K562 (cell line): ENCODE measurements at regions not wholly inside any gene's neighbourhood (a gene's known extent, or its start where the extent isn't known, plus 50 kb on each side); places are given as distances from the start of the nearest gene placed in this dataset.

Experiments
- ATAC-seq: fragments of 200-7000 bp; cut with Tn5 transposase; 3 replicates; pipeline ENCODE4 v1.9.1; 2020; ENCODE audit warnings: moderate library complexity
- BruUV-seq: library from RNA; stranded (reverse); fragments of 400-500 nt; replicated peaks from 2 replicates; lab custom pipeline; 2021; lab: Mats Ljungman, UMichigan
- CTCF ChIA-PET: fragments of 300-600 bp; formaldehyde crosslinking; extraction: SDS; loops from one replicate; lab custom pipeline; 2021; ENCODE audit warnings: low intra/inter-chr PET ratio; lab: Yijun Ruan, JAX
- POLR2A ChIA-PET: fragments of 300-600, 350-650 bp; sonication (Branson Sonifier 250); formaldehyde crosslinking; extraction: SDS; loops from one replicate; lab custom pipeline; 2021; ENCODE audit warnings: antibody characterized with exemption, inconsistent platforms; lab: Yijun Ruan, JAX
- DNase-seq, 4 experiments: peaks; one replicate each; pipeline versions ENCODE4 v3.0.0 to v3.0.0-alpha.2; 2011 to 2018; ENCODE audit warnings: low spot score in 3 of 4, mixed read lengths in 3 of 4; ENCODE audit errors: extremely low read depth in 1 of 4
- FAIRE-seq: peaks from 2 replicates; lab custom pipeline; 2011; peaks lifted over from hg19 to GRCh38; lab: Jason Lieb, UNC
- H2AFZ ChIP-seq: 2 replicates; pipeline ENCODE4 v1.6.0; 2011; ENCODE audit warnings: low read depth, low read length, control low read depth, inconsistent platforms
- H3K27ac ChIP-seq: fragments of 200-600 bp; 3 replicates; pipeline ENCODE4 v1.8.0; 2011; ENCODE audit warnings: low read depth, mild to moderate bottlenecking, control low read depth, inconsistent platforms, low read length, moderate library complexity, mixed read lengths; ENCODE audit errors: extremely low read depth
- H3K27me3 ChIP-seq, 2 experiments: fragments of 300-600 bp in 1 of 2; 2 replicates in 1 of 2; 3 replicates in 1 of 2; pipeline versions ENCODE4 v1.6.0 to v1.8.0; 2011; ENCODE audit warnings: inconsistent platforms in 2 of 2, low read length in 2 of 2, mild to moderate bottlenecking in 1 of 2, mixed read lengths in 1 of 2, moderate library complexity in 1 of 2; ENCODE audit not compliant: control insufficient read depth in 2 of 2, insufficient read depth in 2 of 2
- H3K36me3 ChIP-seq: fragments of 300-600 bp; 3 replicates; pipeline ENCODE4 v1.8.0; 2011; ENCODE audit warnings: mild to moderate bottlenecking, low read length, inconsistent platforms; ENCODE audit not compliant: control insufficient read depth, insufficient read depth
- H3K4me1 ChIP-seq, 2 experiments: fragments of 200-600 bp in 1 of 2; replicated peaks in 1 of 2; 2 replicates in 1 of 2; 3 replicates in 1 of 2; pipeline versions ENCODE4 v1.5.1 to v1.8.0; 2011; ENCODE audit warnings: inconsistent platforms in 2 of 2, low read length in 2 of 2, mild to moderate bottlenecking in 1 of 2, mixed read lengths in 1 of 2, moderate library complexity in 1 of 2; ENCODE audit not compliant: control insufficient read depth in 2 of 2, insufficient read depth in 2 of 2
- H3K4me2 ChIP-seq: 2 replicates; pipeline ENCODE4 v1.6.1; 2011; ENCODE audit warnings: low read length, control low read depth, inconsistent platforms, mixed read lengths; ENCODE audit not compliant: insufficient read depth
- H3K4me3 ChIP-seq: fragments of 200-600 bp; sonication (generic), shearing (Covaris generic); 2 replicates; pipeline ENCODE4 v1.5.1; 2016; ENCODE audit warnings: control low read depth, inconsistent platforms
- H3K79me2 ChIP-seq: fragments of 200-600 bp; 3 replicates; pipeline ENCODE4 v1.8.0; 2011; ENCODE audit warnings: low read length, inconsistent platforms; ENCODE audit not compliant: control insufficient read depth, insufficient read depth
- H3K9ac ChIP-seq, 2 experiments: 2 replicates each; pipeline versions ENCODE4 v1.6.0 to v1.6.1; 2011; ENCODE audit warnings: low read depth in 2 of 2, low read length in 2 of 2, control low read depth in 1 of 2, inconsistent platforms in 1 of 2, mild to moderate bottlenecking in 1 of 2, mixed read lengths in 1 of 2; ENCODE audit not compliant: insufficient read depth in 1 of 2
- H3K9me1 ChIP-seq: one replicate; pipeline ENCODE4 v1.6.0; 2011; ENCODE audit warnings: inconsistent platforms, mild to moderate bottlenecking, low read length, moderate library complexity; ENCODE audit not compliant: control insufficient read depth, insufficient read depth
- H3K9me3 ChIP-seq: replicated peaks from 2 replicates; pipeline ENCODE4 v1.5.1; 2011; ENCODE audit warnings: low read depth, low read length, inconsistent platforms; ENCODE audit not compliant: control insufficient read depth, insufficient read depth
- H4K20me1 ChIP-seq: replicated peaks from 2 replicates; pipeline ENCODE4 v1.6.1; 2011; ENCODE audit warnings: low read length, inconsistent platforms, mixed read lengths; ENCODE audit not compliant: control insufficient read depth, insufficient read depth
- ADNP ChIP-seq: fragments of 200-800 bp; sonication (Bioruptor generic); IDR thresholded peaks from 2 replicates; pipeline ENCODE4 v1.6.1; 2016; ENCODE audit warnings: missing genetic modification characterization, missing compliant biosample characterization
- ATF7 ChIP-seq: fragments of 450-650 bp; IDR thresholded peaks from 2 replicates; pipeline ENCODE4 v1.7.1; 2014; ENCODE audit warnings: mild to moderate bottlenecking, moderate library complexity
- NCOA6 ChIP-seq: fragments of 450-650 bp; IDR thresholded peaks from 2 replicates; pipeline ENCODE4 v1.6.1; 2017; ENCODE audit warnings: mild to moderate bottlenecking
- PPARD ChIP-seq: fragments of 250-450 bp; sonication (Bioruptor Pico); IDR thresholded peaks from 2 replicates; pipeline ENCODE4 v1.8.0; 2022; ENCODE audit warnings: inconsistent platforms, mild to moderate bottlenecking, moderate library complexity
- RBBP5 ChIP-seq: fragments of 200-600 bp; sonication (generic); IDR thresholded peaks from 2 replicates; pipeline ENCODE4 v1.6.1; 2012; ENCODE audit warnings: borderline replicate concordance, mild to moderate bottlenecking, low read length, control low read depth, inconsistent platforms; ENCODE audit not compliant: insufficient read depth, poor library complexity, severe bottlenecking
- SAFB2 ChIP-seq: fragments of 200-400 bp; formaldehyde crosslinking; IDR thresholded peaks from 2 replicates; pipeline ENCODE4 v1.6.1; 2018; ENCODE audit warnings: borderline replicate concordance, low read length, low read depth, moderate library complexity; ENCODE audit not compliant: severe bottlenecking
- SIX5 ChIP-seq, 2 experiments: IDR thresholded peaks; 2 replicates each; pipeline ENCODE4 v1.6.1; 2011; ENCODE audit warnings: low read length in 2 of 2, borderline replicate concordance in 1 of 2, low read depth in 1 of 2, mild to moderate bottlenecking in 1 of 2, moderate library complexity in 1 of 2; ENCODE audit not compliant: insufficient read depth in 1 of 2
- SRSF9 ChIP-seq: fragments of 200-400 bp; formaldehyde crosslinking; IDR thresholded peaks from 2 replicates; pipeline ENCODE4 v1.6.1; 2017; ENCODE audit warnings: low read depth, low read length, borderline replicate concordance
- TAF9B ChIP-seq: fragments of 450-650 bp; IDR thresholded peaks from 2 replicates; pipeline ENCODE4 v1.6.1; 2018; ENCODE audit warnings: mild to moderate bottlenecking; ENCODE audit not compliant: partially characterized antibody
- TBP ChIP-seq: optimal IDR thresholded peaks from 2 replicates; pipeline ENCODE3; 2011; ENCODE audit warnings: low read depth, low read length, improper control_type of control experiment
- ZBED1 ChIP-seq: IDR thresholded peaks from 2 replicates; pipeline ENCODE4 v1.6.1; 2014
- ZEB2 ChIP-seq: fragments of 450-650 bp; IDR thresholded peaks from 2 replicates; pipeline ENCODE4 v1.6.1; 2016
- ZFX ChIP-seq: sonication (generic); formaldehyde crosslinking; IDR thresholded peaks from 2 replicates; pipeline ENCODE4 v1.8.0; 2022; ENCODE audit warnings: mild to moderate bottlenecking, missing genetic modification reagents, moderate library complexity
- ZNF583 ChIP-seq: fragments of 250-450 bp; sonication (Bioruptor Pico); IDR thresholded peaks from 2 replicates; pipeline ENCODE4 v1.4.0; 2020
- ZNF644 ChIP-seq: fragments of 200-800 bp; sonication (Bioruptor generic); IDR thresholded peaks from 2 replicates; pipeline ENCODE4 v1.6.1; 2016; ENCODE audit warnings: low read depth, missing genetic modification characterization, missing compliant biosample characterization
- ZNF764 ChIP-seq: fragments of 250-450 bp; sonication (Bioruptor Pico); IDR thresholded peaks from 2 replicates; pipeline ENCODE4 v1.4.0; 2020; ENCODE audit warnings: low read depth, mild to moderate bottlenecking, moderate library complexity
- WGBS: fragments of 100-300 bp; shearing (Covaris generic); methylation state at CpG from one replicate; pipeline ENCODE4 v1.1.6; 2016; ENCODE audit warnings: low coverage, mixed read lengths; ENCODE audit not compliant: insufficient coverage; ENCODE audit errors: missing lambda C conversion rate; 5-methylcytosine and 5-hydroxymethylcytosine counted together
- in situ Hi-C: fragments of 300-500 bp; cut with MboI; formaldehyde crosslinking; loops from 4 replicates; pipeline ENCODE4 v1.15.0; 2018; ENCODE audit warnings: inconsistent platforms, mixed read lengths
- intact Hi-C: fragments of 100-400 bp; cut with micrococcal nuclease; formaldehyde crosslinking; loops from 2 replicates; pipeline ENCODE4 v1.14.2; 2022
- TF ChIP-seq, protein P1 (sequence below): fragments of 250-450 bp; sonication (Bioruptor Pico); IDR thresholded peaks from 2 replicates; pipeline ENCODE4 v1.8.0; 2021; ENCODE audit warnings: mild to moderate bottlenecking, moderate library complexity
- TF ChIP-seq, protein P2 (sequence below): sonication (generic); IDR thresholded peaks from 2 replicates; pipeline ENCODE4 v1.6.1; 2016

DNA sequence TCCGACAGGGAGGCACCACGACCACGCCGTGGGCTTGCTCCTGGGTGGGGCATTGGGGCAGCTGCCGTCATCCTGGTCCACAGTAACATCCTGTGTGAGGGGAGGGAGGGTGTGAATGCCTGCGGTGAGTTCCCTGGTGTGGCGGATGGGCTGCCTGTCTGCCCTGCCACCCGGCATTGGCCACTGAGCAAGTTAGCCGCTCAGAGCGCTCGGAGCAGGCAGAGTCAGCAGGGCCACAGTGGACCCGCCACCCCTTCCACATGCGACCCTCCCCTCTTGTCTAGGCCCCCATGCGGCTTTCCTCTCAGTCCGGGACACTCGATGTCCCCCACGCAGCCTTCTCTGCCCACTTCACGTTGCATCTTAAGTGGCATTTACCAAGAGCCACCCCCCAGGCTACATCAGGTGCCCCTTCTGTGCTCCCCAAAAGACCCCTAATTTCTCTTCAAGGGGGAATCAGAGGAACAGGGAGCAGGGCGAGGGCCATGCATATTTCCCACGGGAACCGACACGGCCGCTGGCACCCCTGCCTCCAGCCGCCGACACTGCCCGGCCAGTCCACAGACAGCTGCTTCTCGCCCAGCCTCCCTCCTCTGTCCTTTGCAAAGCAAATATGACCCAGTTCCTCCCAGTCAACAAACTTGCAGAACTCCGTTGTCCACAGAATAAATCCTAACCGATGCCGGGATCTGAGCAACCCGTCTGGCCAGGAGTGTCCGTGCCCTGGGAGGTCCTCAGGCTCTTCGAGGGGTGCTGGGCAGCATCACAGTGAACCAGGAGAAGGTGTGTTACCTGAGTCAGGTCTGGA, 1482.1 kb downstream of the TBC1D22A start:
- Histone ChIP-seq H3K27ac (no peak overlapping the region), H3K4me2 (no peak overlapping the region), H3K79me2 (no peaks in the 10 kb centered on the region), H3K9me1 (no peaks in the 10 kb centered on the region), H3K4me1 (no peaks in the 10 kb centered on the region; a peak in 1 of 5 replicates), H2AFZ (no peak overlapping the region), H3K4me3 (no peak overlapping the region), H3K9me3 (no peaks in the 10 kb centered on the region), H3K27me3 (peaks cover 0 to 24% of the 10 kb centered on the region in 2 experiments; a peak in 3 of 5 replicates), H4K20me1 (no peaks in the 10 kb centered on the region), H3K9ac (no peak overlapping the region), H3K36me3 (no peaks in the 10 kb centered on the region)
- intact Hi-C loops (no loop called here), in situ Hi-C loops (no loop called here)
- no TSS peak for BruUV-seq
- DNase-seq (no peak), FAIRE-seq (no peak), ATAC-seq (no peak)
- 1% methylated on average over 11 of the region's 33 CpGs for WGBS
- no peak for TF ChIP-seq NCOA6
- no peak for TF ChIP-seq ZEB2
- TF ChIP-seq, protein P1, sequence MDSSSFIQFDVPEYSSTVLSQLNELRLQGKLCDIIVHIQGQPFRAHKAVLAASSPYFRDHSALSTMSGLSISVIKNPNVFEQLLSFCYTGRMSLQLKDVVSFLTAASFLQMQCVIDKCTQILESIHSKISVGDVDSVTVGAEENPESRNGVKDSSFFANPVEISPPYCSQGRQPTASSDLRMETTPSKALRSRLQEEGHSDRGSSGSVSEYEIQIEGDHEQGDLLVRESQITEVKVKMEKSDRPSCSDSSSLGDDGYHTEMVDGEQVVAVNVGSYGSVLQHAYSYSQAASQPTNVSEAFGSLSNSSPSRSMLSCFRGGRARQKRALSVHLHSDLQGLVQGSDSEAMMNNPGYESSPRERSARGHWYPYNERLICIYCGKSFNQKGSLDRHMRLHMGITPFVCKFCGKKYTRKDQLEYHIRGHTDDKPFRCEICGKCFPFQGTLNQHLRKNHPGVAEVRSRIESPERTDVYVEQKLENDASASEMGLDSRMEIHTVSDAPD (CRISPR knock-in tag): no peak
- no peak for TF ChIP-seq ZFX (CRISPR knock-in tag)
- TF ChIP-seq ADNP: no peak
- TF ChIP-seq ZNF583 (CRISPR knock-in tag): no peak
- no peak for TF ChIP-seq RBBP5
- TF ChIP-seq SRSF9: no peak
- TF ChIP-seq SIX5 (IDR thresholded peaks at IDR 0.05; ENCODE audit: borderline replicate concordance in 1 of 2, insufficient read depth in 1 of 2, low read depth in 1 of 2, low read length in 2 of 2): no peak
- TF ChIP-seq ZBED1: no peak
- no peak for TF ChIP-seq ATF7
- TF ChIP-seq, protein P2, sequence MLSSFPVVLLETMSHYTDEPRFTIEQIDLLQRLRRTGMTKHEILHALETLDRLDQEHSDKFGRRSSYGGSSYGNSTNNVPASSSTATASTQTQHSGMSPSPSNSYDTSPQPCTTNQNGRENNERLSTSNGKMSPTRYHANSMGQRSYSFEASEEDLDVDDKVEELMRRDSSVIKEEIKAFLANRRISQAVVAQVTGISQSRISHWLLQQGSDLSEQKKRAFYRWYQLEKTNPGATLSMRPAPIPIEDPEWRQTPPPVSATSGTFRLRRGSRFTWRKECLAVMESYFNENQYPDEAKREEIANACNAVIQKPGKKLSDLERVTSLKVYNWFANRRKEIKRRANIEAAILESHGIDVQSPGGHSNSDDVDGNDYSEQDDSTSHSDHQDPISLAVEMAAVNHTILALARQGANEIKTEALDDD: no peak
- no peak for TF ChIP-seq SAFB2
- no peak for TF ChIP-seq TAF9B
- TF ChIP-seq ZNF644 (tag): no peak
- TF ChIP-seq ZNF764 (CRISPR knock-in tag): no peak
- TF ChIP-seq TBP: no peak
- TF ChIP-seq PPARD (CRISPR knock-in tag): no peak
- CTCF ChIA-PET: no interaction called here
- POLR2A ChIA-PET: no interaction called here
